ENCODE measurements at regions not wholly inside any gene's neighbourhood (a gene's known extent, or its start where the extent isn't known, plus 50 kb on each side); places are given as distances from the start of the nearest gene placed in this dataset.

DNA sequence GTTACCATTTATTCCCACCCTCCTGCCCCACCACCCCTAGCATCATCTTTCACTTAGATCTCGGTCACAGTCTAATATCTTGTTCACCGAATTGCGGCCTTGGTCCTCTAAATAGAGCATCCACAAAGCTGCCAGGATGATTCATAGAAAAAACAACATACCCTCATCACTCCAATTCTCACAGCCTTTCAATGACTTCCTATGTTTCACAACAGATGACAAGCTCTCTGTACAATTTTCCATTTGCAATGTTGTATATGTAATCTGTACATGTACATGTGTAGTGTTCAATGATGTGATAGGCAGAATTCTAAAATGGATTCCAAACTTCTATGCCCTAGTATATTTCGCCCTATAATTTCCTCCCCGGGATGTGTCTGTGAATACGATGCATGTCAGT lies 675.6 kb upstream of the CELF4 start:
- Histone ChIP-seq H3K4ac (replicated peaks; ENCODE audit: insufficient read length, low read depth, low read length) (no peak overlapping the region), H3K56ac (replicated peaks; ENCODE audit: insufficient read length, low read depth, low read length) (no peak overlapping the region), H3K23ac (ENCODE audit: insufficient read length) (no peak overlapping the region), H2AK5ac (ENCODE audit: low read depth, low read length) (no peak overlapping the region), H3K23me2 (ENCODE audit: low read depth, low read length) (no peaks in the 10 kb centered on the region), H4K8ac (ENCODE audit: extremely low read depth, insufficient read depth, low read length) (no peak overlapping the region), H2AFZ (ENCODE audit: low read length) (no peak overlapping the region), H2BK15ac (ENCODE audit: low read length) (no peak overlapping the region), H4K91ac (replicated peaks; ENCODE audit: insufficient read length, low read length) (no peak overlapping the region), H2BK20ac (ENCODE audit: low read length) (no peak overlapping the region), H3K4me1 (replicated peaks in 1 of 4; ENCODE audit: control insufficient read depth in 3 of 4, insufficient read depth in 4 of 4, low read length in 3 of 4) (no peaks in the 10 kb centered on the region), H3K9me3 (ENCODE audit: insufficient read depth in 2 of 2, low read depth in 1 of 2, low read length in 1 of 2) (no peaks in the 10 kb centered on the region), H3K4me2 (ENCODE audit: insufficient read depth in 1 of 2, low read depth in 2 of 2, low read length in 2 of 2) (no peak overlapping the region), H3K14ac (ENCODE audit: insufficient read length) (no peak overlapping the region), H4K5ac (ENCODE audit: insufficient read length, low read depth, low read length) (no peak overlapping the region), H2BK5ac (ENCODE audit: low read depth, low read length) (no peak overlapping the region), H2BK12ac (ENCODE audit: low read depth, low read length) (no peak overlapping the region), H3K9ac (replicated peaks in 1 of 4; ENCODE audit: extremely low read depth in 1 of 4, low read depth in 3 of 4, low read length in 3 of 4) (no peak overlapping the region), H3K27me3 (replicated peaks in 1 of 4; ENCODE audit: control insufficient read depth in 3 of 4, extremely low read depth in 1 of 4, insufficient read depth in 3 of 4, low read length in 3 of 4) (no peaks in the 10 kb centered on the region), H3K79me1 (ENCODE audit: low read depth, low read length) (no peaks in the 10 kb centered on the region), H3K4me3 (ENCODE audit: extremely low read depth in 1 of 4, insufficient read depth in 2 of 4, low read depth in 3 of 4, low read length in 4 of 4) (no peak overlapping the region), H3K18ac (ENCODE audit: extremely low read depth, low read length) (no peak overlapping the region), H3K79me2 (ENCODE audit: control insufficient read depth in 1 of 2, insufficient read depth in 2 of 2, low read length in 2 of 2) (no peaks in the 10 kb centered on the region), H4K20me1 (replicated peaks in 1 of 2; ENCODE audit: control insufficient read depth in 1 of 2, insufficient read depth in 2 of 2, low read length in 2 of 2) (no peaks in the 10 kb centered on the region), H2BK120ac (replicated peaks; ENCODE audit: low read depth, low read length) (no peak overlapping the region), H3K36me3 (ENCODE audit: control insufficient read depth in 2 of 4, insufficient read depth in 4 of 4, low read length in 3 of 4) (no peaks in the 10 kb centered on the region), H3K27ac (ENCODE audit: low read depth, low read length) (no peak overlapping the region)
- ChIA-PET POLR2A (ENCODE audit: partially characterized antibody) (interaction anchor here (0.6 kb wide), 1 partner anchor 149 kb away, joined by 3 read pairs; no protein-coding TSS in a partner anchor), CTCF (ENCODE audit: partially characterized antibody) (no interaction called here)
- WGBS, 2 experiments (ENCODE audit: extremely low coverage in 1 of 2, insufficient coverage in 1 of 2, insufficient read length in 1 of 2, insufficient replicate concordance in 2 of 2, low coverage in 1 of 2, low lambda C conversion rate in 2 of 2, missing lambda C conversion rate in 1 of 2), result 91% methylated on average over 6 of the region's 6 CpGs; no CpG with 5 or more reads in 1 of the 2 experiments
- DNase-seq (ENCODE audit: low read depth in 1 of 2, low spot score in 2 of 2) (no peak), FAIRE-seq (no peak)
- TF ChIP-seq NANOG (IDR thresholded peaks at IDR 0.05; ENCODE audit: insufficient read depth, low read depth, low read length, poor library complexity, severe bottlenecking) (no peak), TAF7 (optimal IDR thresholded peaks at IDR 0.05; ENCODE audit: borderline replicate concordance, low read depth, low read length) (no peak), TCF12 (IDR thresholded peaks at IDR 0.05; ENCODE audit: low read depth, low read length) (no peak), GTF2F1 (IDR thresholded peaks at IDR 0.05; ENCODE audit: borderline replicate concordance, low read depth, low read length) (no peak), EP300 (IDR thresholded peaks at IDR 0.05; ENCODE audit: borderline replicate concordance in 1 of 2, low read depth in 2 of 2, low read length in 2 of 2) (no peak), CHD2 (IDR thresholded peaks at IDR 0.05; ENCODE audit: low read length) (no peak), JUN (IDR thresholded peaks at IDR 0.05; ENCODE audit: low read depth, low read length) (no peak), CHD1 (IDR thresholded peaks at IDR 0.05; ENCODE audit: low read depth, low read length) (no peak), CBX5 (IDR thresholded peaks at IDR 0.05; ENCODE audit: low read depth, low read length) (no peak), HDAC2 (IDR thresholded peaks at IDR 0.05; ENCODE audit: borderline replicate concordance in 1 of 2, low read depth in 2 of 2, low read length in 2 of 2) (no peak), MAFK (IDR thresholded peaks at IDR 0.05; ENCODE audit: low read depth, low read length) (no peak), HDAC6 (IDR thresholded peaks at IDR 0.05; ENCODE audit: low read depth, low read length) (no peak)
- TF ChIP-seq, protein P1, sequence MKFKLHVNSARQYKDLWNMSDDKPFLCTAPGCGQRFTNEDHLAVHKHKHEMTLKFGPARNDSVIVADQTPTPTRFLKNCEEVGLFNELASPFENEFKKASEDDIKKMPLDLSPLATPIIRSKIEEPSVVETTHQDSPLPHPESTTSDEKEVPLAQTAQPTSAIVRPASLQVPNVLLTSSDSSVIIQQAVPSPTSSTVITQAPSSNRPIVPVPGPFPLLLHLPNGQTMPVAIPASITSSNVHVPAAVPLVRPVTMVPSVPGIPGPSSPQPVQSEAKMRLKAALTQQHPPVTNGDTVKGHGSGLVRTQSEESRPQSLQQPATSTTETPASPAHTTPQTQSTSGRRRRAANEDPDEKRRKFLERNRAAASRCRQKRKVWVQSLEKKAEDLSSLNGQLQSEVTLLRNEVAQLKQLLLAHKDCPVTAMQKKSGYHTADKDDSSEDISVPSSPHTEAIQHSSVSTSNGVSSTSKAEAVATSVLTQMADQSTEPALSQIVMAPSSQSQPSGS (IDR thresholded peaks at IDR 0.05; ENCODE audit: low read length), result no peak

Measured in H1 (cell line).